HG02852 (cell line): ENCODE measurements at regions not wholly inside any gene's neighbourhood (a gene's known extent, or its start where the extent isn't known, plus 50 kb on each side); places are given as distances from the start of the nearest gene placed in this dataset.

ENCODE experiments used
- ATAC-seq: cut with Tn5 transposase; IDR thresholded peaks from one replicate; pipeline ENCODE4 v1.9.1; 2021; ENCODE audit warnings: mild to moderate bottlenecking, moderate library complexity; ENCODE audit not compliant: unreplicated experiment

- ATAC-seq, result no peak
Observed at GRCh38 chr16:65878347-65878746, 488.1 kb upstream of the CDH5 start.

GRCh38 chr16:65876624-65877023 is 489.9 kb upstream of the CDH5 start:
- no peak for ATAC-seq

- no peak for ATAC-seq
Observed at GRCh38 chr16:65876056-65876408, 490.5 kb upstream of the CDH5 start.

- ATAC-seq, result no peak
Observed at GRCh38 chr16:65875381-65876055, 491.0 kb upstream of the CDH5 start.

GRCh38 chr16:65869261-65869660 is 497.2 kb upstream of the CDH5 start:
- ATAC-seq, result no peak

- no peak for ATAC-seq
Observed at GRCh38 chr16:65867276-65867960, 499.1 kb upstream of the CDH5 start.

- ATAC-seq, result no peak
Observed at GRCh38 chr16:65863236-65863635, 503.3 kb upstream of the CDH5 start.

GRCh38 chr16:65861131-65861731 is 505.3 kb upstream of the CDH5 start:
- ATAC-seq, result no peak

- no peak for ATAC-seq
Observed at GRCh38 chr16:65855171-65856145, 511.0 kb upstream of the CDH5 start.

- ATAC-seq, result no peak
Observed at GRCh38 chr16:65846210-65846602, 520.3 kb upstream of the CDH5 start.

GRCh38 chr16:65845466-65846209 is 520.9 kb upstream of the CDH5 start:
- ATAC-seq, result no peak

- ATAC-seq, result no peak
Observed at GRCh38 chr16:65843941-65844340, 522.5 kb upstream of the CDH5 start.

GRCh38 chr16:65842067-65842466 is 524.4 kb upstream of the CDH5 start:
- no peak for ATAC-seq

GRCh38 chr16:65838001-65838400 is 528.5 kb upstream of the CDH5 start:
- no peak for ATAC-seq

- ATAC-seq, result no peak
Observed at GRCh38 chr16:65837464-65837863, 529.0 kb upstream of the CDH5 start.

- ATAC-seq, result no peak
Observed at GRCh38 chr16:65834688-65835087, 531.8 kb upstream of the CDH5 start.

- ATAC-seq, result no peak
Observed at GRCh38 chr16:65833171-65833871, 533.2 kb upstream of the CDH5 start.

GRCh38 chr16:65832679-65833078 is 533.8 kb upstream of the CDH5 start:
- ATAC-seq, result no peak

GRCh38 chr16:65831903-65832666 is 534.4 kb upstream of the CDH5 start:
- ATAC-seq, result no peak
